ENCODE measurements at regions not wholly inside any gene's neighbourhood (a gene's known extent, or its start where the extent isn't known, plus 50 kb on each side); places are given as distances from the start of the nearest gene placed in this dataset.

- TF ChIP-seq POLR2A (IDR thresholded peaks at IDR 0.05): no peak
- no peak for TF ChIP-seq CTCF (IDR thresholded peaks at IDR 0.05)
- no peak for TF ChIP-seq POLR2AphosphoS5 (IDR thresholded peaks at IDR 0.05; ENCODE audit: insufficient read depth in 1 of 2, low read depth in 1 of 2)
- H3K9me3 ChIP-seq: no peaks in the 10 kb centered on the region
- DNase-seq (ENCODE audit: extremely low spot score in 2 of 2): no peak
- H3K27me3 ChIP-seq: no peaks in the 10 kb centered on the region
- no peak overlapping the region for H3K4me3 ChIP-seq
- H3K4me1 ChIP-seq: no peaks in the 10 kb centered on the region
- intact Hi-C loops (cut with DNase I): no loop called here
- H3K27ac ChIP-seq: no peak overlapping the region
- H3K36me3 ChIP-seq: no peaks in the 10 kb centered on the region
Measured at GRCh38 chr17:71315568-71315967, 805.3 kb upstream of the SOX9 start.

- TF ChIP-seq POLR2AphosphoS5 (IDR thresholded peaks at IDR 0.05; ENCODE audit: insufficient read depth in 1 of 2, low read depth in 1 of 2) (no peak), POLR2A (IDR thresholded peaks at IDR 0.05) (no peak), CTCF (IDR thresholded peaks at IDR 0.05) (no peak)
- no peaks in the 10 kb centered on the region for H3K4me1 ChIP-seq
- H3K27me3 ChIP-seq: no peaks in the 10 kb centered on the region
- no peaks in the 10 kb centered on the region for H3K9me3 ChIP-seq
- no peak for DNase-seq (ENCODE audit: extremely low spot score in 2 of 2)
- no peaks in the 10 kb centered on the region for H3K36me3 ChIP-seq
- H3K4me3 ChIP-seq: no peak overlapping the region
- intact Hi-C loops (cut with DNase I): no loop called here
- no peak overlapping the region for H3K27ac ChIP-seq
Measured at GRCh38 chr17:71316176-71316897, 804.5 kb upstream of the SOX9 start.

GRCh38 chr17:71320009-71320796 is 800.6 kb upstream of the SOX9 start:
- TF ChIP-seq POLR2A (IDR thresholded peaks at IDR 0.05) (no peak), CTCF (IDR thresholded peaks at IDR 0.05) (no peak), POLR2AphosphoS5 (IDR thresholded peaks at IDR 0.05; ENCODE audit: insufficient read depth in 1 of 2, low read depth in 1 of 2) (no peak)
- DNase-seq (ENCODE audit: extremely low spot score in 2 of 2): no peak
- no peaks in the 10 kb centered on the region for H3K4me1 ChIP-seq
- no peaks in the 10 kb centered on the region for H3K36me3 ChIP-seq
- no peak overlapping the region for H3K4me3 ChIP-seq
- no peaks in the 10 kb centered on the region for H3K9me3 ChIP-seq
- intact Hi-C loops (cut with DNase I): no loop called here
- no peaks in the 10 kb centered on the region for H3K27me3 ChIP-seq
- H3K27ac ChIP-seq: no peak overlapping the region

GRCh38 chr17:71325117-71325516 is 795.7 kb upstream of the SOX9 start:
- Histone ChIP-seq H3K27ac (no peak overlapping the region), H3K4me3 (no peak overlapping the region), H3K36me3 (no peaks in the 10 kb centered on the region), H3K9me3 (no peaks in the 10 kb centered on the region), H3K4me1 (no peaks in the 10 kb centered on the region), H3K27me3 (no peaks in the 10 kb centered on the region)
- intact Hi-C loops (cut with DNase I): no loop called here
- TF ChIP-seq CTCF (IDR thresholded peaks at IDR 0.05): no peak
- TF ChIP-seq POLR2AphosphoS5 (IDR thresholded peaks at IDR 0.05; ENCODE audit: insufficient read depth in 1 of 2, low read depth in 1 of 2): no peak
- no peak for TF ChIP-seq POLR2A (IDR thresholded peaks at IDR 0.05)
- no peak for DNase-seq (ENCODE audit: extremely low spot score in 2 of 2)

GRCh38 chr17:71325886-71326285 is 794.9 kb upstream of the SOX9 start:
- no peak for DNase-seq (ENCODE audit: extremely low spot score in 2 of 2)
- Histone ChIP-seq H3K27ac (no peak overlapping the region), H3K4me1 (no peaks in the 10 kb centered on the region), H3K27me3 (no peaks in the 10 kb centered on the region), H3K36me3 (no peaks in the 10 kb centered on the region), H3K9me3 (no peaks in the 10 kb centered on the region), H3K4me3 (no peak overlapping the region)
- intact Hi-C loops (cut with DNase I): no loop called here
- TF ChIP-seq POLR2A (IDR thresholded peaks at IDR 0.05) (no peak), POLR2AphosphoS5 (IDR thresholded peaks at IDR 0.05; ENCODE audit: insufficient read depth in 1 of 2, low read depth in 1 of 2) (no peak), CTCF (IDR thresholded peaks at IDR 0.05) (no peak)

All from vagina (tissue), 2 donors.